ENCODE measurements at regions not wholly inside any gene's neighbourhood (a gene's known extent, or its start where the extent isn't known, plus 50 kb on each side); places are given as distances from the start of the nearest gene placed in this dataset.

DNA sequence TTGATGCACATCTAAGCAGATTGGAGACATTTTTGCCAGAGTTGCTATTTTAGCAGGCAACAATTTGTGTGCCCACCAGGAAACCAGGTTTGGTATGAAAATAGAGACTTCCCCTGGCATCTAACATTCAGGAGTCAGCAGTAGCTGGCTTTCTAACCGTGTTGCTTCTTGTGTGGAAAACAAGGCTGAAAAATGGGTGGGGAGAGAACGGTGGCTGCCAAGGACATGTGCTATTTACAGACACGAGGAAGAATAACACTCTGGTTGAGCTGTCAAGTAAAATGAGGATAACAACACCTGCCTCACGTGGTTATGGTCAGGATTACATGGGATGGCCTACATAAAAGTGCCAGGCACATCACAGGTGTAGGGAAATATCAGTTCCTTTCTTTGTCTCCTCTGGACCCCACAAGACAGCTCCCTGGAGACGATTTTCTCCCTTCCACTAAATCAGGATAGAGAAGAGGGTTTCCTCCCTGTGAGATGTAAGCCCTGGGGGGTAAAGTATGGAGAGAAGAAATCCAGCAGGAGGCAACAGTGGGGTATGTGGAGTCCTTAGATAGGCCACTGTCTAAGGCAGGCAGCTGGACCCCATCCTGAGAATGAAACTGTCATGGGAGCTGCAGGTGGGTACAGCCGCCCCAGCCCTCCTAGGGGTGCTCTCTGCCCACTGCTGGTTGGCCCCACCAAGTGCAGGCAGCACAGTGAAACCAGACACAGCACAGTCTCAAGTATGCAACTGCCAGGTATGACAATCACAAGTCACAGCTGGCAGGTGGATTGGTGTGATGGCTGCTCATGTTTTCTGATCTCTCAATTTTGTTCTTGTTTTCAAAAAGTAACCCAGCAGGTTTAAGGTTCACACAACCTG lies 80.3 kb downstream of the TENT5C start:
- Histone ChIP-seq H3K9me3 (no peaks in the 10 kb centered on the region), H3K27ac (peak overlapping the region; percentile 84 to 95 (median 94)), H3K4me3 (no peak overlapping the region), H3K4me1 (peaks cover 57 to 60% of the 10 kb centered on the region in 2 donors), H3K36me3 (no peaks in the 10 kb centered on the region), H3K27me3 (no peaks in the 10 kb centered on the region)
- intact Hi-C loops (cut with DNase I; ENCODE audit: low total_unique reads), result loop anchor here (2.0 to 10.0 kb wide), 4 partner anchors 29 to 609 kb away; no protein-coding TSS in a partner anchor
- ATAC-seq, result peak; percentile 69 to 76
- in situ Hi-C loops (cut with MboI; ENCODE audit: low sequenced_read_pairs in 4 of 4), result no loop called here
- TF ChIP-seq POLR2A (IDR thresholded peaks at IDR 0.05), result peak in 1 of 2 donors; percentile 66
- TF ChIP-seq, protein P1, sequence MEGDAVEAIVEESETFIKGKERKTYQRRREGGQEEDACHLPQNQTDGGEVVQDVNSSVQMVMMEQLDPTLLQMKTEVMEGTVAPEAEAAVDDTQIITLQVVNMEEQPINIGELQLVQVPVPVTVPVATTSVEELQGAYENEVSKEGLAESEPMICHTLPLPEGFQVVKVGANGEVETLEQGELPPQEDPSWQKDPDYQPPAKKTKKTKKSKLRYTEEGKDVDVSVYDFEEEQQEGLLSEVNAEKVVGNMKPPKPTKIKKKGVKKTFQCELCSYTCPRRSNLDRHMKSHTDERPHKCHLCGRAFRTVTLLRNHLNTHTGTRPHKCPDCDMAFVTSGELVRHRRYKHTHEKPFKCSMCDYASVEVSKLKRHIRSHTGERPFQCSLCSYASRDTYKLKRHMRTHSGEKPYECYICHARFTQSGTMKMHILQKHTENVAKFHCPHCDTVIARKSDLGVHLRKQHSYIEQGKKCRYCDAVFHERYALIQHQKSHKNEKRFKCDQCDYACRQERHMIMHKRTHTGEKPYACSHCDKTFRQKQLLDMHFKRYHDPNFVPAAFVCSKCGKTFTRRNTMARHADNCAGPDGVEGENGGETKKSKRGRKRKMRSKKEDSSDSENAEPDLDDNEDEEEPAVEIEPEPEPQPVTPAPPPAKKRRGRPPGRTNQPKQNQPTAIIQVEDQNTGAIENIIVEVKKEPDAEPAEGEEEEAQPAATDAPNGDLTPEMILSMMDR (IDR thresholded peaks at IDR 0.05 in 4 of 5, conservative IDR thresholded peaks at IDR 0.05 in 1 of 5), result peak in 4 of 5 experiments; percentile 12 to 39 (median 34)
- DNase-seq, result peak; percentile 87 to 91

DNA sequence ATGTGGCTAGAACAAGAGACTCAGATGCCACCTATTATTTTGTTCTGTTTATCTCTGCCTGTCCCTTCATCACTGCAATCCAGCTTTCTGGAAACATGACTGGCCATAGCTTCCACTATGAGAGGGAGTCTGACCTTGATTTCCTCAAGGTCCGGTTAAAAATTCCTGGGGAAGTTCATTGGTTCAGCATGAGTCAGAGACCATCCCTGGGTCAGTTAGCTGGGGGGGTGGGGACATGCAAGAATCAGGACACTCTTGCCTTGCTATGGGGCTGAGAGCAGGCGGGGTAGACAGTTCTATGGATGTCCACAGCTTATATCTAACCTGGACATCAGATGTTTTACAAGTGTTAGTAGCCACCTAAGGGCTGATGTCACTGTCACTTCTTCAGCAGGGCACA lies 81.1 kb downstream of the TENT5C start:
- Histone ChIP-seq H3K4me1 (peaks cover 51 to 53% of the 10 kb centered on the region in 2 donors), H3K27me3 (no peaks in the 10 kb centered on the region), H3K27ac (peak overlapping the region; percentile 84 to 95 (median 94)), H3K9me3 (no peaks in the 10 kb centered on the region), H3K4me3 (no peak overlapping the region), H3K36me3 (no peaks in the 10 kb centered on the region)
- TF ChIP-seq, protein P1 (IDR thresholded peaks at IDR 0.05 in 4 of 5, conservative IDR thresholded peaks at IDR 0.05 in 1 of 5), result no peak
- no peak for TF ChIP-seq POLR2A (IDR thresholded peaks at IDR 0.05)
- in situ Hi-C loops (cut with MboI; ENCODE audit: low sequenced_read_pairs in 4 of 4), result no loop called here
- intact Hi-C loops (cut with DNase I; ENCODE audit: low total_unique reads), result loop anchor here (2.0 to 10.0 kb wide), 3 partner anchors 68 to 608 kb away; no protein-coding TSS in a partner anchor
- DNase-seq (no peak), ATAC-seq (no peak)

DNA sequence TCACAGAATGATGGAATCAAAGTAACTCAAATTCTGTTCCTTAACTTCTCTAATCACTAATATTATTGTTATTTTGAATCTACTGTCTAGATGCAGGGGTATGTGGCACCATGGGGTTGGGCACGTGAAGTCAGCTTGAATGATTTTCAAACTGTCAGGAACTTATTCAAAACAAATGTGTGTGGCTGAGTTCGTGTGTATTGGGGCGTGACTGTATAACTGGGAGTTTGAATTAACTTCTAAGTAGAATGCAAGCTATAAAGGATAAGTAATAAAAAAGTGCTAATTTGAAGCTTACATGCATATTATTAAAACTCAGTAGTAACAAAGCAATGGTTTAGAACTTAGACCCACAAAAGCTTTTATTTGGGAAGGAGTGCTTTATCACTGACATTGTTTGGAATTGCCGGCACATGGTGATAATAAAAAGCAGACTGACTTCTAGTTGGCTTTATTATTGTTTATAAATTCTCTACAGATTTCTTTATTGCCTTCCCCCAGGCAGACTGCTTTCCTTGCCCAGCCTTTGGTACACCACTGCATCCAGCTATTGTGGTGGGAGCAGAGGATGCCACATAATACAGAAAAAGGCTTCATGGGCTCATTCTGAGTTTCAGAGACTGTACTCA lies 84.3 kb downstream of the TENT5C start:
- intact Hi-C loops (cut with DNase I; ENCODE audit: low total_unique reads) (loop anchor here (10.0 kb wide), 2 partner anchors 595 to 605 kb away; no protein-coding TSS in a partner anchor), in situ Hi-C loops (cut with MboI; ENCODE audit: low sequenced_read_pairs in 4 of 4) (no loop called here)
- H3K9me3 ChIP-seq, result no peaks in the 10 kb centered on the region
- no peak overlapping the region for H3K4me3 ChIP-seq
- H3K27ac ChIP-seq, result no peak overlapping the region
- H3K27me3 ChIP-seq, result no peaks in the 10 kb centered on the region
- DNase-seq (no peak), ATAC-seq (no peak)
- TF ChIP-seq, protein P1 (IDR thresholded peaks at IDR 0.05 in 4 of 5, conservative IDR thresholded peaks at IDR 0.05 in 1 of 5), result no peak
- no peak for TF ChIP-seq POLR2A (IDR thresholded peaks at IDR 0.05)
- H3K4me1 ChIP-seq, result peaks cover 29% of the 10 kb centered on the region in 2 donors
- no peaks in the 10 kb centered on the region for H3K36me3 ChIP-seq

DNA sequence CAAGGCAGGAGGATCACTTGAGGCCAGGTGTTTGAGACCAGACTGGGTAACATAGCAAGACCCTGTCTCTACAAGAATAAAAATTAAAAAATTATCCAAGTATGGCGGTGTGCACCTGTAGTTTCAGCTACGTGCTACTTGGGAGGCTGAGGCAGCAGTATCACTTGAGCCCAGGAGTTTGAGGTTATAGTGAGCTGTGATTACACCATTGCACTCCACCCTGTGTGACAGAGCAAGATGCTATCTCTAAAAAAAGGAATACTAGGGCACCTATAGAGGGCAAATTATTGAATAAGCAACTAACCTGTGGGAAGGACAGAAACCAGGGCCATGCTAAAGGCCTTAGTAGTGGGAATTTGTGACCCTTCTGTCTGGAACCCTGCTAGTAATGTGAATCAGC lies 86.1 kb downstream of the TENT5C start:
- in situ Hi-C loops (cut with MboI; ENCODE audit: low sequenced_read_pairs in 4 of 4) (no loop called here), intact Hi-C loops (cut with DNase I; ENCODE audit: low total_unique reads) (no loop called here)
- DNase-seq (no peak), ATAC-seq (no peak)
- H3K27ac ChIP-seq, result peak overlapping the region in 2 of 4 donors; percentile 0 to 32
- peaks cover 12 to 20% of the 10 kb centered on the region in 2 donors for H3K4me1 ChIP-seq
- TF ChIP-seq, protein P1 (IDR thresholded peaks at IDR 0.05 in 4 of 5, conservative IDR thresholded peaks at IDR 0.05 in 1 of 5), result no peak
- no peak for TF ChIP-seq POLR2A (IDR thresholded peaks at IDR 0.05)
- no peak overlapping the region for H3K4me3 ChIP-seq
- H3K9me3 ChIP-seq, result no peaks in the 10 kb centered on the region
- no peaks in the 10 kb centered on the region for H3K36me3 ChIP-seq
- H3K27me3 ChIP-seq, result no peaks in the 10 kb centered on the region

Measured in gastrocnemius medialis (tissue), 4 donors.